NCI-H2107 treated with DMSO at 0.1 percent for 48 hours (cell line): ENCODE measurements at regions not wholly inside any gene's neighbourhood (a gene's known extent, or its start where the extent isn't known, plus 50 kb on each side); places are given as distances from the start of the nearest gene placed in this dataset.

Source experiments
- DNase-seq: peaks from one replicate; lab custom pipeline; 2025; ENCODE audit not compliant: unreplicated experiment; lab: John Stamatoyannopoulos, UW

DNA sequence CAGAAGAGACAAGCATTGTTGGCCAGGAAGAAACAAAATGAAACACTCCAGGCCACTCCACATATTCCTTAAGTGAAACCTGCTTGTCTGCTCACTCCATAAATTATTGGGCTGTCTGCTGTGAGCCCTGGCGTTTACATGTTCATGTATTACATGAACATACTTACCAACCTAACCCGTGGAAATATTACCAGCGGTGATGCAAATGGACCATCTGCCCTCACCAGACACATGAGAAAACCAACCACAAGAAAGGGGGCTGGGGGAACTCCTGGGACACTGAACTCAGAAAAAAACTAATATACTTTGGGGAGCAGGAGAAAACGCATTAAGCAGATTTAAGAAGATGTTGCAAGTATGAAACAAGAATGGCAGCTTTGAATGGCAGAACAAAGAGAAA lies 731.2 kb upstream of the IGFBP3 start:
- no peak for DNase-seq

DNA sequence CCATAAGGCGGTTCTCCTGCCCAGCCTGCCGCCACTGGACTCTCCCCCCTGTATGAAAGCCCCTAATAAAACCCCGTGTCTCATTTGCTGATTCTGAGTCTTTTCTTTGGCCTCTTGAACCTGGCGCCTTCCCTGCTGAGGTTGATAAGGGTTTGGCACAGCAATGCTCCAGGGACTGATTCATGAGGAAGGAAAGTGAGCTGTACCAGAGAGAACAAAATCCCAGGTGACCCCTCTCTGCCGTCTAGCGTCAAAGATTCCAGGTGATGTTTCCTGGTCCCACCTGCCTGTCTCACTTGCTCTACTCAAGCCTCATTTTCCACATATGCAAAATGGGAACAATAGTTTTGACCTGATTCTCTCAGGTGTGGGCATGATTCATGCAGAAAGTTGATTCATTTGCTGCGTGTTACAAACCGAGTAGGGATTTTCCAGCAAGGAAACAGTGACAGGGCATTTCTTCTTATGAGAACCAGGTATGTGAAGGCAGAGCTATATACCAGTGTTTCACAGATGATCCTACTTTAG lies 730.6 kb upstream of the IGFBP3 start:
- no peak for DNase-seq

DNA sequence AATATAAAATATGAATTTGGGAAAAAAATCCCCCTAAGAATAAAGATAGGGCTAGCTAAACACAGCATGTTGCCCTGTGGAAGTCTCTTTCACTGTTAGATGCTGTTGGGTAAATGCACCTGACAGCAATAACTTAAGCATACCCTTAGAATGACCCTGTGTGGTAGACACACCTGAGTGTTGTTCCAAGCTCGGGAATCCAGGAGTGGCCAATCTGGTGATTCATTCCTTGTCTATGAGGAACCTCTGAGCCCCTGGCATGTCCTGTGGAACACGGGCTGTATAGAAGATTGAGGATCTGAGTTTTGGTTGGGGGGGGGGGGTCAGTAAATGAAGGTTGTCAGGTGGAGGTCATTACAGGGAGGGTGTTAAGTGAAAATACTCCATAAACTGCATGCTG lies 730.0 kb upstream of the IGFBP3 start:
- no peak for DNase-seq

DNA sequence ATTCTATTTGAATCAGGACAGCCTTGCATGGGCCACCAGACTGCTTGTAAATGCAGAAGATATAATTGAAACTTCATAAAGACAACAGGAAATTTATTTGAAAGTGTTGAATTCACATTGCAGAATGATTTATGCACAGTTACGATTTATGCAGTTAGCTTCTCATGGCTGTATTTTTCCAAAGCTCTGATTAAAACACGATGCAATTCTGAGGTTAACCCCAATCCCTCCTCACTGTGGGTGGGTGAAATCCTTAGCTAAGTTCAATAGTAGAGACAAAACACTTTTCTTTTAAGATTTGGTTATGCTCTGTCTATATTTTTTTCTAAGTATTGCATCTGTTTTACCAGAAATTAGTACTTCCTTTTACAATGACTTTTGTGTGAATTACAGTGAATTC lies 728.8 kb upstream of the IGFBP3 start:
- DNase-seq = no peak

DNA sequence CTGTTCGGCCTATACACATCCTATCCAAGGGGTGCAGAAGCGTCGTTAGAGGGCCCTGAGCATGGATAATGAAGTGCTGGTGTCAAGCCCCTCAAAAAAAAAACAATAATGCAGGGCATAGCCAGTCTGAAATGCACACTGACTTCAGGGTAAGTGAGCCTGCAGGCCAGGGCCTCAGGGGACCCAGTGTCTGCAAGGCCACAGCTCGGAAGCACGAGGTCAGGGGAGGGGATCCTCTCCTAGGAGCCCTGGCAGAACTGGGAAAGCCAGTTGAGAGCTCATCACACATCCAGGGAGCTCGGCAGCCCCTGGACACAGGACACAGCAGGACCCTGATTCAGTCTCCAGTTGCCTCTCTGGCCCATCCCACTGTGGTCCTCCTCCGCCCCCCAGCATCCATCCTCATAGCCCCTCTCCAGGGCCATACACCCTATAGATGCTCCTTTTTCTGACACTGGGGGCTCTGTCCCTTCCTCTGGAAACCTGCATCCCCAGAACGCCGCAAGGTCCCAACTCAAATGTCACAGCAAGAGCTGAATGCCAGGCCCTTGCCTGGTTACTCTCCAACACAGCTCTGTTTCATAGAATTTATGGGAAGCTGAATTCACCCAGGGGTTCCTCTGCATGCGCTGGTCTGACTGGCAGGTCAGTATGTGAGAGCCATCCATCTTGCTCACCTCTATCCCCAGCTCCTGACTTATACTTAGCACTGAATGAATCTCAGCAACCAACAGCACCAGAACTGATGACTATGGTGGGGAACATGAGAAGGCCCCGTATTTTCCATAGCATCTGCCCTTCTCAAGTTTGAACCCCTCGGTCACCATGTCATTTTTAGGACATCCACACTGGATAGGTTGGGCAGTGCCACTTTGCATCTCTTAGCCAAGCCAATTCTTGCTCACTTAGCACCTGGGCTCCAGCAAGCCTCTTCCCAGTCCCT lies 717.0 kb upstream of the IGFBP3 start:
- DNase-seq = no peak

DNA sequence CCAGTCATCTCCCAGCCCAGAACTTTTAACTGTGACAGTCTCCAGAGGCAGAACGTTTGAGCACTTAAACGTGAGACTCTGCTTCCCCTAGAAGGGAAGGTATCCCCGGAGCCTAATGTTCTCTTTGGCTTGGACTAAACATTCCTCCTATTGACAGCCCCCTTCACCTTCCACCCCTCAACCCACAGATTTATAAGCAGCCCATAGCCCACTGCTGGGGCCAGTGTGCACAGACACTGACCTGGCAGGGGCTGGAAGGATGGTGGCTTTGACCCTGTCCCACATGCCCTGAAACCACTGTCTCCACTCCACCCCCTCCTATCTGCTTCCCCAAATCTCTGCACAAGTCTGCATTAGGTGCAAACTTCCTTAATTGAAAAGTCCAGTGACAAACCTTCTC lies 715.0 kb upstream of the IGFBP3 start:
- DNase-seq = no peak

DNA sequence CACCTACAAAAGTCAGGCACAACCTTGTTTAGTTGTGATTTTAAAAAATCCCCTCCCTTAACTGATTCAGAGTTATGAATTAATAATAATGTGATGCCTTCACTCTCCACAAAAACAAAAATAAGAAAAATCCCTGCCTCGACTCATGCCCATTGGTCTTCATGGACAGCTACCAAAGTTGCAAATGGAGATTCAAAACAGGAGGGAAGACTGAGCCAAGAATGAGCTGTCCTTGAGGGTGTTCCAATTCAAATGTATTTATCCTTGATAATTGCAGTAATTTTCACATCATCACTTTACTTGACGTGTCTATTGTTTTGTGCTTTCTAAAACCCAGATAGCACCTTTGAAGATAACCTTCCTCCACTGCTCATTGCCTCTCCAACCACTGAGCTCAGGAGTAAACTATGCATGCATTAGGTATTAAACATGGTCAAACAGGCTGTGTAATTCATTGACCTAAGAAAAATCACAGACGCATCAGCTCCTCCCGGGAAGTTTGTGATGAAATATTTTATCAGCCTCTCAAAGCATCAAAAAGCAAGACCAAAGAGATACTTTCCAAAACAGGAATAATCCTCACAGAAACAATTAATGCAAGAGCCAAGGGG lies 712.7 kb upstream of the IGFBP3 start:
- DNase-seq = no peak

DNA sequence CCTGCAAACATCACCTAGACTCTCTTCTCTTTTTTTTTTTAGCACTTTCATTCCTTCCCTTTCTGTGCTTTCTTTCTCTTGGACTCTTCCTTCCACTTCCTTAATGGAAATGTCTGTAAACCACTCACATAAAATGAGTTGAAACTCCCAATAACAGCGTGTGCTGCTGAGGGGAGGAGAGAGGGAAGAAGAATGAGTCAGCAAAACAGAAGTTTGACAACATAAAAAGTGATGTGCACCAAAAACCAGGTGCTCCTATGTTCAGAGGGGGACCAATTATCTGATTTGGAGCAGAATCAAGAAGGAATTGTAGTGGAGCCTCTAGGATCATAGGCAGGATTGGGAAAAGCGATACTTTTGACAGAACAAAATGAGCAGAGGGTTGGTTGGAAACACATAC lies 712.1 kb upstream of the IGFBP3 start:
- no peak for DNase-seq

DNA sequence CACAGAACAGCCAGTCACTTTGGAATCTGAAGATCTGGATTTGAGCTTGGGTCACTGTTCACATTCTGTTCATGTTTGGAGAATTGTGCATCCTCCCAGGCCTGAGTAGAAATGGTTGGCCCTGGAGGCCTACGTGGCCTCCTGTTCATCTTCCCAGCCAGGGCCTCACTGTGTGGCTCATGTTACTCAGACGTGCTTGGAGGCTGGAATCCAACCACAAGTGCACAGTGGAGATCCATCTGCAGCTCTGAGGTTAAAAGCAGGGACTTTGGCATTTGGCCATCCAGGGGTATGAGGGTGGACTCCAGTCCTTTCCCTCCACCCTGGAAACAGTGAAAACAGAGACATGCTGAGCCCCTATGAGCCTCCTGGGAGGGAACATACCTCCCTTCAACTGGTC lies 709.0 kb upstream of the IGFBP3 start:
- no peak for DNase-seq

DNA sequence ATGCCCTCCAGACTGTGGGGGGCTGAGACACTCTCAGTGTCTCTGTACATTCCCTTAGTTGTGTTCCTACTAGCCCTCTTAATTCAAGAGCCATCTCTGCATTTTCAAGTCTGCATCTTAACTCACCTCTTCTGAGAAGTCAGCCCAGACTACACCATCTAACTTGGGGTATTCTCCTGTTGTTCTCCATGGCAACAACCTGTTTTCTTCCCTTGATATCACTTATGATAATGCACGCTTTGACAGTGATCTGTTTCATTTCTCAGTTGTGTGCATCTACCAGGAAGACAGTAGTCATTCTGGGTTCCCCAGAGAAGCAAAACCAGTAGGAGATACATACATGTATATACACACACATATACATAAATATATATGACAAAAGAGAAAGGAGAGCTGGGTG lies 707.3 kb upstream of the IGFBP3 start:
- DNase-seq = no peak

DNA sequence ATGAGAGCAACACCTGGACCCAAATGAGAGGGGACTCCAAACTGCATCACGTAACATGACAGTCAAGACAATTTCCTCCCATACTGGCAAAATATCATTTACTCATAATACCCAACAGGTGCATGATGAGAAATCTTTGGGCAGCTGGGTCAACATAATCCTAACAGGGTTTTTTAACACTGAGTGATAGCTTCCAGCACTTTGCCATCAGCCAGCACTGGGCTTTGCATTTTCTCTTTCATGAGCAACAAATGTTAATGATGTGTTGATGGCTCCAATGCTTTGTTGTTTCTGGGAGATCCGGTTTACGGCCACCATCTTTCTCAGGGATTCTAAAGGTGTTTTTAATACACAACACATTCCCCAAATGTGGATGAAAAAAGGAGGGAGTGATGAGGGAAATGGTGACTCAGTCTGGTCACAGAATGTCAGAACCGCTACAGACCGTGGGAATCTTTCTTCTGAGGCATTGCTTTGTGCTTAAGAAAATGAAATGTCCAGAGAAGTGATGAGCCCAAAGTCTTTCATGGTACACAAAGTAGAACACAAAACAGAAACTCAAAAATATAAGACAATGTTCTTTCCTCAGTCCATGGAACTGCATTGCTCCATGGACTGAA lies 705.7 kb upstream of the IGFBP3 start:
- DNase-seq = no peak

DNA sequence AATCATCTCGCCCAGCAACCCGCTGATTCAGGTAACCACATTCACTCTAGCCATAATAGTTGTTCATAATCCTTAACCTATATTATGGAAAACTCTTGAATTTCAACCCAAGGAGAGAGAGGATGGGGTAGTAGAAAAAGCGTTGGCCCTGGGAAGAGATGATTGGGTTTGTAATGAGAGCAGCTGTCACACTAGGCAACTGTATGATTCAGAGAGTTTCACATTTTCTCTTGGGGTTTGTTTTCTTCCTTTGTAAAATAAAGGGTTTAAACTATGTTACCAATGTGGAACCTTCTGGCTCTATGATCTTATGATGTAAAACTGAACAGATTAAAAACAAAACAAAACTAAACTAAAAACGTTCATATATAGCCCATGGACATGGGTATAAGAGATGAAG lies 705.2 kb upstream of the IGFBP3 start:
- DNase-seq = no peak

DNA sequence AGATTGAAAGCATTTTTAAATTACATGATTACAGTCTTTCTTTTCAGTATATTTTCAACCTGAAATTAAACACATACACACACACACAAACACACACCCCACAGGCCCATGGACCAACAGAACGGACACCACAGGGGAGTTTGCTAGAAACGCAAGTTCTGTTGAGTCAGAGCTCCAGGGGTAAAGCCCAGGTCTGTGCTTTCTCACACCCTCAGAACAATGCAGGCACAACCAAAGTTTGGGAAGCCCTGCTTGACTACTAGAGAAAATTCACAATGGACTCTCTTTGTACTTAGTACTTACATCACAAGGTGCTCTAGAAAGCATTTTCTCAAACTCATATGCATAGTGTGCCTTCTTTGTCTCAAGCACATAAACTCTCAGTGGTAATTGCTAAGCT lies 704.0 kb upstream of the IGFBP3 start:
- no peak for DNase-seq

DNA sequence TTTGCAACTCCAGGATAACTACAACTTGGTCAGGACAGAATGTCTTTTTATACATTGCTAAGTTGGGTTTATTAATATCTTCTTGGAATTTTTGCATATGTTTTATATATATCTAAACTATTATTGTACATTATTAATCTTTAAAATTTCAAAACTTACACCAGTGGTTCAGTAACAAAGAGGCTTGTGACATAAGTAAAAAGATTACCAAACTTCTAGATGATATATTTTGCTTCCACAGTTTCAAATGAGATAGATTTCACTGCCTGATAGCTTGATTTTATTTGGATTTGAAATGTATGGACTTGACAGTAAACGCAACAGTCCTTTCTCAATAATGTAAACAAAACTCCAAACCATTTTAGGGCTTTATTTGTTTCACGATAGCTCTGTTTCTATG lies 701.2 kb upstream of the IGFBP3 start:
- no peak for DNase-seq

DNA sequence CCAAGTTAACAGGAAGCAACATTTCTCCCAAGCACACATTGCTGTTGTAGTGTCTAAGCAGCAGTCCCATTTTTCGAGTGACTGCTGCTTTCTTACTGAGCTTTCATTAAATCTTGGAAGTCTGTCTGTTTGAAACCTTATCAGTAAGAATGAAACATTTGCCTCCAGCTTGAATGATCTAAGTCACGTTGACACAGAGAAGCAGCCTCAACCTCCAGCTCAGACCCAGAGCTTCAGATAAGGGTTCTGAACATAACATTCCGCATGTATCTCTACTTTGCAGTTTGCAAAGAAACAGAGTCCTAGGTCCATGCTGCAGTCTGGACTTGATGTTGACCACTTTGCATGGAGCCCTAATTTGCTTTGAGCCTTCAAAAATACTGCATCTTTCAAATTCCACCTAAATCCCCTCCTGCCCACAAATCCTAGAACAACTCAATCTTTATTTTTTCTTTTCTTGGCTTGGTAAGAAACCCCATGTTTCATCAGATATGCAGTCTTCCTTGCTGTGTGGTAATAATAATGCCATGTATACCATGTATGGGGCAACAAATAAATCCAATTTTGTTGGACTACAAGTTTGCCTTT lies 698.7 kb upstream of the IGFBP3 start:
- DNase-seq = no peak

DNA sequence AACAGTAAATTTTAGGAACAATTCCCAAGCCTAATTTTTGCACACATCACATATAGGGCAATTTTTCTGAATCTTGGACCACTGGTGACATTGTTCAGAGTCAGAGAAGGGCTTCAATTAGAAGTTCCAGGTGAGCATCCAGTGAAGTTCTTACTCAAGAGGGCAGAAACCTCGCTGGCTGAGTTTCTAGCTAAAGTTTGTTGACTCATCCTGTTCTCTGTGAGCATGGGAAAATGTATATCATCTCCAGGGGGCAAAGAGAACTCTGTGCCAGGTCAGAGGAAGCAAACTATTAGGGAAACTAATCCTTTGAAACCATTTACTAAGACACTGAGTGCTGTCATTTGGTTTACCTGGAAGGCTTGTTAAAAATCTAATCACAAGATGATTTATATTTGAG lies 695.6 kb upstream of the IGFBP3 start:
- no peak for DNase-seq

DNA sequence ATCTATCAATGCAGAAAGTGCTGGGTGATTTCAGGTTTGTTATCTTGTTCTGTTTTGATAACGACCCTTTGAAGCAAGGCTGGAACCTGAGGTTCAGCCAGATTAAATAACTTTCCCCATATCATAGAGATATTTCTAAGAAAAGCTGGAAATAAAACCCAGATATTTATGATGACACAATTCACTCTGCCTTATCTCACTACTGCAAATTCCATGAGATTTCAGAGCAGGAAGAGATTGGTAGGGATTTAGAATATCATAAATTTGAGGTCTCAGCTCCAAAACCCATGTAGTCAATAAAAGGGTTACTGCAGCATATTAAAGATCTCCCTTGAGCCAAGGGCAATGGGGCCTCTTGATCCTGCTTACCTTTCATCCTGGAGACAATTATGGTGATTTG lies 692.5 kb upstream of the IGFBP3 start:
- DNase-seq = no peak

DNA sequence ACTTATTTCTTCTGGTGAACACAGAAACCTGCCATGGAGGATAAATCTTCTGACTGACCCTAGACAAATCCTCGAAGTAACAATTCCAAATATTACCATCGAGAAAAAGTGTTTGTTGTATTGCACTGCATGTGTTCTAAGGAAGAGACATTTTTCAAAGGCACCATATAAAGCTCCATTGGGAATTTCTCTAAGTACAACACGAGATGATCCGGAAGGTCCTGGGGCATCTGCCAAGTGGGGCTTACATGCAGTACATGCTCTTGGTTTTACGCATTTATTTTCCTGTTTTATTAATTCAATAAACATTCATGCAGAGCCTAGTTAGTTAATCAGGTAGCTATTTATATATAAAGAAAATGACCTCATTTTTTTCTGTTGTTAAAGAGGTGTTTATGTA lies 692.0 kb upstream of the IGFBP3 start:
- DNase-seq = no peak

DNA sequence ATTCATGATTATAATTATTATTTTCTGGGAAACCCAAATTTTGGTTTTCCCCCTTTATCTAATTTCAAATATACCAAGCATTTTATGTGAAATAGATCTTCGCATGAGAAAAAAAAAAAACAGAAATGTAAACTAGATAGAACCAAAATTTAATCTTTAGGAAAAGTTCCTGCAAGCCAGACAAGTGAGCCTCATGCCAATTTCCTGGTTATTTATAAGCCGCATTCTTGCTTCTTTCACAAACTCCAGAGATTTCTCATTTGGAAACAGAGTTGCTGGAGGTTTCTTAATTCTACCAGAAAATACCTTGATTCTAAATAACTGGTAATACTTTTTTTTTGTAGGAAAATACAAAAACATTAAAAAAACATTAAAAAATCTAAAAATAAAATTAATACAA lies 690.4 kb upstream of the IGFBP3 start:
- DNase-seq = no peak

DNA sequence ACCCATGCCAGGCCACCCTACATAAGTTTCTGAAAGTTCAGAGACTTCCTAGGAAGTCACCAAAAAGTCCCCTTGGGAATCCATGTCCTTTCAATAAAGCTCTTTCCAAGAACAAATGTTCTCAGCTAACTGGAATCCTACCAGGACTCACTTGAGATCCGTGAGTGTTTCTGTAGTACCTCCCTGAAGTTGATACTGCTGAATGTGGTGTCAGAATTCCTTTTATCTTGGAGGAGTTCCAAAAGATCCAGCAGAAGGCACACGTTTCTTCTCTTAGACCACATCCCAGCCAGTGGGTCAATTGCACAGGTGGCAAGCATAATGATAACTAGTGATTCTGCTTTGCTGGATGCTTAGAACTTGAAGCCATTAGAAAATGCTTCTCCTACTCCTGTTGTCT lies 689.7 kb upstream of the IGFBP3 start:
- no peak for DNase-seq

DNA sequence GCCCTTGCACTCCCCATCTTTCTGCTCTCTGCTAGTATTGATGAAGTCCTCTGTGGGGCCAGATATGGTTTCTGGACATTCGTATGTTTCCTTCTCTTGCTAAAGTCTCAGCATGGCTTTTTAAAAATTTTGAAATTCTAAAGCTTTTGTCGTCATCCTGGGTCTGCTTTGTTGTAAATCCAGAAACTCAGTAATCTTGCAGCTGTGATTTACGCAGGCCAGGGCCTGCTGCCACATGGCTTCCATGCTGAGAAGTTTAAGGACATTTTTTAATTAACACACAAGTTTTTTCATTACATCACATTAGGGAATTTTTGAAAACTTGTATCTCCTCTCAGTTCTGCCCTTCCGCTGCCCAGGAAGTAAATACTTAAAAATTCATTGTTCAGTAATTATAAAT lies 686.1 kb upstream of the IGFBP3 start:
- DNase-seq = no peak

DNA sequence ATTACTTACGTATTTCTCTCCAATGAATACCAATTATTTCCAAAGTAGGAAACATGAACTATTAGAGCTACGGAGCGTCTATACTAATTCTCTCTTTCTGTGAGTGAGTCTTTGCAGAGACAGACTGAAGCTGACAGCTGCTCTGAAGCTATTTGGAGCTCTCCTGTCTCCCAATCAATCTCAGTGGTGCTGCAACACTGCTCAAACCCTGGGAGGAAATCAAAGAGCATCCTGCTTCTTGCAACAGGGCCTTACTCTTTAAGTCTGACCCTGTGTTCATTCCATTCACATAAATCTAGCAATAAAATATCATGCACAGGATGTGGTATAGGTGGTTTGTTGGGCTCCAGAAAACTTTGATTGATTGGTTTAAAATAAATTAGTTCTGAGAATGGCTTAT lies 685.7 kb upstream of the IGFBP3 start:
- no peak for DNase-seq
